HL-60 (cell line): ENCODE measurements at regions not wholly inside any gene's neighbourhood (a gene's known extent, or its start where the extent isn't known, plus 50 kb on each side); places are given as distances from the start of the nearest gene placed in this dataset.

Experiments
- POLR2AphosphoS5 ChIP-seq: IDR thresholded peaks from 2 replicates; pipeline ENCODE4 v1.6.1; 2012; ENCODE audit warnings: low read depth
- TF ChIP-seq, protein P1 (sequence below): IDR thresholded peaks from one replicate; pipeline ENCODE4 v1.5.1; 2011; ENCODE audit warnings: low read length, control low read depth, inconsistent platforms; ENCODE audit not compliant: insufficient read depth

- TF ChIP-seq, protein P1, sequence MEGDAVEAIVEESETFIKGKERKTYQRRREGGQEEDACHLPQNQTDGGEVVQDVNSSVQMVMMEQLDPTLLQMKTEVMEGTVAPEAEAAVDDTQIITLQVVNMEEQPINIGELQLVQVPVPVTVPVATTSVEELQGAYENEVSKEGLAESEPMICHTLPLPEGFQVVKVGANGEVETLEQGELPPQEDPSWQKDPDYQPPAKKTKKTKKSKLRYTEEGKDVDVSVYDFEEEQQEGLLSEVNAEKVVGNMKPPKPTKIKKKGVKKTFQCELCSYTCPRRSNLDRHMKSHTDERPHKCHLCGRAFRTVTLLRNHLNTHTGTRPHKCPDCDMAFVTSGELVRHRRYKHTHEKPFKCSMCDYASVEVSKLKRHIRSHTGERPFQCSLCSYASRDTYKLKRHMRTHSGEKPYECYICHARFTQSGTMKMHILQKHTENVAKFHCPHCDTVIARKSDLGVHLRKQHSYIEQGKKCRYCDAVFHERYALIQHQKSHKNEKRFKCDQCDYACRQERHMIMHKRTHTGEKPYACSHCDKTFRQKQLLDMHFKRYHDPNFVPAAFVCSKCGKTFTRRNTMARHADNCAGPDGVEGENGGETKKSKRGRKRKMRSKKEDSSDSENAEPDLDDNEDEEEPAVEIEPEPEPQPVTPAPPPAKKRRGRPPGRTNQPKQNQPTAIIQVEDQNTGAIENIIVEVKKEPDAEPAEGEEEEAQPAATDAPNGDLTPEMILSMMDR, result no peak
- no peak for TF ChIP-seq POLR2AphosphoS5
These were observed 681.5 kb upstream of the ACO1 start for GRCh38 chr9:31702957-31703356.
